Epithelial cell of proximal tubule (primary cell): ENCODE measurements at regions not wholly inside any gene's neighbourhood (a gene's known extent, or its start where the extent isn't known, plus 50 kb on each side); places are given as distances from the start of the nearest gene placed in this dataset.

Experiments
- DNase-seq: peaks from one replicate; pipeline ENCODE4 v3.0.0-alpha.2; 2011; ENCODE audit warnings: low read depth
- H3K4me3 ChIP-seq: 2 replicates; pipeline ENCODE4 v1.5.1; 2011; ENCODE audit warnings: low read depth, mild to moderate bottlenecking, low read length
- CTCF ChIP-seq: conservative IDR thresholded peaks from 2 replicates; pipeline ENCODE4 v1.5.1; 2012; ENCODE audit warnings: low read depth, mild to moderate bottlenecking, low read length

DNA sequence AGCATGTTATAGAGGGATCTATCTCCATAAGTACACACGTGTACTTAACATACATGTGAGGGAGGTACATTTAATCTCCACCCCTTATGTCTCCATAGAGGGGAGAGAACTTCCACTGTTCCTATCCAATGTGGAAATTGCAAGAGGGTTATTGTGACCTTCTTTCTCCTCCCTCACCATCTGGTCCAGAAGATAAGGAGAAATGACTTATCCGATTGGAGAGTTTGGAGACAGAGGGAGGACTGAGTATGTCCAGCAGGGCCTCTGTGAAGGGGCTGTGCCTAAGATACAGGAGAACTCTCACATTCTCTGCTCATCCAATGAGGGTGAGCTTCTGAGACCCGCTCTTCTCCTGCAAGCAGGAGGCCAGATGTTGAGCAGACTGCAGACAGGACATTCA lies 113.1 kb downstream of the QDPR start:
- TF ChIP-seq CTCF, result no peak
- no peak for DNase-seq
- H3K4me3 ChIP-seq, result no peak overlapping the region

GRCh38 chr4:17398035-17398434 lies 113.9 kb downstream of the QDPR start:
- TF ChIP-seq CTCF, result no peak
- DNase-seq, result no peak

GRCh38 chr4:17397611-17398010 lies 114.3 kb downstream of the QDPR start:
- H3K4me3 ChIP-seq, result no peak overlapping the region
- DNase-seq, result no peak
- no peak for TF ChIP-seq CTCF

More at GRCh38 chr4:17398035-17398434, 113.9 kb downstream of the QDPR start:
- no peak overlapping the region for H3K4me3 ChIP-seq

GRCh38 chr4:17385403-17385802 lies 126.5 kb downstream of the QDPR start:
- no peak for TF ChIP-seq CTCF
- H3K4me3 ChIP-seq, result no peak overlapping the region
- peak; percentile 18 for DNase-seq

GRCh38 chr4:17380347-17380746 lies 131.5 kb downstream of the QDPR start:
- no peak for DNase-seq
- H3K4me3 ChIP-seq, result no peak overlapping the region
- no peak for TF ChIP-seq CTCF

GRCh38 chr4:17376205-17376604 lies 135.7 kb downstream of the QDPR start:
- H3K4me3 ChIP-seq, result no peak overlapping the region
- no peak for DNase-seq
- TF ChIP-seq CTCF, result no peak

GRCh38 chr4:17373666-17374065 lies 138.2 kb downstream of the QDPR start:
- DNase-seq, result no peak
- TF ChIP-seq CTCF, result no peak

More at GRCh38 chr4:17373666-17374065, 138.2 kb downstream of the QDPR start:
- no peak overlapping the region for H3K4me3 ChIP-seq
